WTC11 (cell line): ENCODE measurements at regions not wholly inside any gene's neighbourhood (a gene's known extent, or its start where the extent isn't known, plus 50 kb on each side); places are given as distances from the start of the nearest gene placed in this dataset.

Experiments used
- ATAC-seq: fragments of 200-7000 bp; cut with Tn5 transposase; 2 replicates; pipeline ENCODE4 v1.10.0; 2021; ENCODE audit warnings: mild to moderate bottlenecking, moderate library complexity
- CTCF ChIA-PET: fragments of 300-600 bp; sonication (Branson Sonifier 250); formaldehyde crosslinking; loops from one replicate; lab custom pipeline; 2021; ENCODE audit warnings: antibody characterized with exemption; lab: Charles Lee
- POLR2A ChIA-PET: fragments of 350-600 bp; sonication (Branson Sonifier 250); formaldehyde crosslinking; loops from one replicate; lab custom pipeline; 2021; ENCODE audit warnings: antibody characterized with exemption; lab: Charles Lee
- DNase-seq: peaks from one replicate; pipeline ENCODE4 v3.0.0; 2021; ENCODE audit warnings: low spot score
- H3K27ac Mint-ChIP-seq: 2 replicates; pipeline ENCODE4 v1.8.0; 2021; ENCODE audit warnings: mixed read lengths
- H3K27me3 Mint-ChIP-seq: 2 replicates; pipeline ENCODE4 v1.8.0; 2021; ENCODE audit warnings: low read depth, mild to moderate bottlenecking, moderate library complexity, mixed read lengths
- H3K36me3 Mint-ChIP-seq: 2 replicates; pipeline ENCODE4 v1.8.0; 2021; ENCODE audit warnings: mixed read lengths
- H3K4me1 Mint-ChIP-seq: 2 replicates; pipeline ENCODE4 v1.8.0; 2022; ENCODE audit warnings: mixed read lengths
- H3K4me3 Mint-ChIP-seq: 2 replicates; pipeline ENCODE4 v1.8.0; 2021; ENCODE audit warnings: mild to moderate bottlenecking, moderate library complexity, mixed read lengths
- H3K9me3 Mint-ChIP-seq: 2 replicates; pipeline ENCODE4 v1.8.0; 2021; ENCODE audit warnings: mixed read lengths
- ARID4B ChIP-seq: sonication (generic); formaldehyde crosslinking; IDR thresholded peaks from 2 replicates; pipeline ENCODE4 v1.8.0; 2023; ENCODE audit warnings: missing genetic modification reagents, mild to moderate bottlenecking, borderline replicate concordance
- CBFB ChIP-seq: sonication (generic); formaldehyde crosslinking; IDR thresholded peaks from 2 replicates; pipeline ENCODE4 v1.8.1; 2022; ENCODE audit warnings: mild to moderate bottlenecking, low read depth, missing genetic modification reagents
- CREM ChIP-seq: sonication (generic); formaldehyde crosslinking; IDR thresholded peaks from 2 replicates; pipeline ENCODE4 v1.8.1; 2022; ENCODE audit warnings: mild to moderate bottlenecking, missing genetic modification reagents, moderate library complexity
- E2F4 ChIP-seq: sonication (generic); formaldehyde crosslinking; IDR thresholded peaks from 2 replicates; pipeline ENCODE4 v1.8.1; 2022; ENCODE audit warnings: low read depth, mild to moderate bottlenecking, moderate library complexity, missing genetic modification reagents, borderline replicate concordance
- EMX1 ChIP-seq: fragments of 250-450 bp; sonication (Bioruptor Pico); IDR thresholded peaks from 2 replicates; pipeline ENCODE4 v1.8.0; 2021; ENCODE audit warnings: mild to moderate bottlenecking
- ESRRA ChIP-seq: sonication (generic); formaldehyde crosslinking; IDR thresholded peaks from 2 replicates; pipeline ENCODE4 v1.8.1; 2022; ENCODE audit warnings: mild to moderate bottlenecking, missing genetic modification reagents, borderline replicate concordance
- ETV6 ChIP-seq: sonication (generic); formaldehyde crosslinking; IDR thresholded peaks from 2 replicates; pipeline ENCODE4 v1.8.1; 2022; ENCODE audit warnings: mild to moderate bottlenecking, missing genetic modification reagents
- GRHL2 ChIP-seq: fragments of 250-450 bp; sonication (Bioruptor Pico); IDR thresholded peaks from 2 replicates; pipeline ENCODE4 v1.8.0; 2022; ENCODE audit warnings: mild to moderate bottlenecking, moderate library complexity; ENCODE audit not compliant: insufficient replicate concordance, severe bottlenecking
- KAT7 ChIP-seq: sonication (generic); formaldehyde crosslinking; IDR thresholded peaks from 2 replicates; pipeline ENCODE4 v1.8.1; 2023; ENCODE audit warnings: missing genetic modification reagents, mild to moderate bottlenecking, borderline replicate concordance
- MXD4 ChIP-seq: fragments of 250-450 bp; sonication (Bioruptor Pico); IDR thresholded peaks from 2 replicates; pipeline ENCODE4 v1.8.0; 2021; ENCODE audit warnings: mild to moderate bottlenecking, moderate library complexity, borderline replicate concordance
- MYBL2 ChIP-seq: sonication (generic); formaldehyde crosslinking; IDR thresholded peaks from 2 replicates; pipeline ENCODE4 v1.8.1; 2023; ENCODE audit warnings: mild to moderate bottlenecking, moderate library complexity, missing genetic modification reagents
- NFATC4 ChIP-seq: fragments of 250-450 bp; sonication (Bioruptor Pico); IDR thresholded peaks from 2 replicates; pipeline ENCODE4 v1.9.0; 2021; ENCODE audit warnings: mild to moderate bottlenecking
- NFYB ChIP-seq: sonication (generic); formaldehyde crosslinking; conservative IDR thresholded peaks from 2 replicates; pipeline ENCODE4 v1.8.0; 2022; ENCODE audit warnings: low read depth, missing genetic modification reagents
- NR3C1 ChIP-seq: sonication (generic); formaldehyde crosslinking; conservative IDR thresholded peaks from 2 replicates; pipeline ENCODE4 v1.8.1; 2023; ENCODE audit warnings: low read depth, mild to moderate bottlenecking, missing genetic modification reagents
- PREB ChIP-seq: sonication (generic); formaldehyde crosslinking; IDR thresholded peaks from 2 replicates; pipeline ENCODE4 v1.8.1; 2022; ENCODE audit warnings: mild to moderate bottlenecking, missing genetic modification reagents, moderate library complexity, borderline replicate concordance
- SOX15 ChIP-seq: fragments of 250-450 bp; sonication (Bioruptor Pico); IDR thresholded peaks from 2 replicates; pipeline ENCODE4 v1.9.0; 2021; ENCODE audit warnings: mild to moderate bottlenecking
- SP1 ChIP-seq: sonication (generic); formaldehyde crosslinking; conservative IDR thresholded peaks from 2 replicates; pipeline ENCODE4 v1.8.1; 2022; ENCODE audit warnings: missing genetic modification reagents
- TCF7 ChIP-seq: sonication (generic); formaldehyde crosslinking; IDR thresholded peaks from 2 replicates; pipeline ENCODE4 v1.8.0; 2022; ENCODE audit warnings: mild to moderate bottlenecking, low read depth, missing genetic modification reagents, moderate library complexity
- TEAD4 ChIP-seq: sonication (generic); formaldehyde crosslinking; IDR thresholded peaks from 2 replicates; pipeline ENCODE4 v1.8.0; 2022; ENCODE audit warnings: mild to moderate bottlenecking, missing genetic modification reagents
- ZNF138 ChIP-seq: sonication (generic); formaldehyde crosslinking; conservative IDR thresholded peaks from 2 replicates; pipeline ENCODE4 v1.8.1; 2022; ENCODE audit warnings: mild to moderate bottlenecking, moderate library complexity, missing genetic modification reagents
- ZNF232 ChIP-seq: sonication (generic); formaldehyde crosslinking; IDR thresholded peaks from 2 replicates; pipeline ENCODE4 v1.8.0; 2022; ENCODE audit warnings: mild to moderate bottlenecking, missing genetic modification reagents
- ZNF671 ChIP-seq: fragments of 250-450 bp; sonication (Bioruptor Pico); IDR thresholded peaks from 2 replicates; pipeline ENCODE4 v1.8.0; 2021; ENCODE audit warnings: mild to moderate bottlenecking
- TF ChIP-seq, protein P1 (sequence below): sonication (generic); formaldehyde crosslinking; IDR thresholded peaks from 2 replicates; pipeline ENCODE4 v1.8.0; 2023; ENCODE audit warnings: mild to moderate bottlenecking, missing genetic modification reagents
- TF ChIP-seq, protein P2 (sequence below): sonication (generic); formaldehyde crosslinking; IDR thresholded peaks from 2 replicates; pipeline ENCODE4 v1.8.1; 2022; ENCODE audit warnings: low read depth, missing genetic modification reagents, borderline replicate concordance
- TF ChIP-seq, protein P3 (sequence below): fragments of 250-450 bp; sonication (Bioruptor Pico); IDR thresholded peaks from 2 replicates; pipeline ENCODE4 v1.8.0; 2021; ENCODE audit warnings: mild to moderate bottlenecking

DNA sequence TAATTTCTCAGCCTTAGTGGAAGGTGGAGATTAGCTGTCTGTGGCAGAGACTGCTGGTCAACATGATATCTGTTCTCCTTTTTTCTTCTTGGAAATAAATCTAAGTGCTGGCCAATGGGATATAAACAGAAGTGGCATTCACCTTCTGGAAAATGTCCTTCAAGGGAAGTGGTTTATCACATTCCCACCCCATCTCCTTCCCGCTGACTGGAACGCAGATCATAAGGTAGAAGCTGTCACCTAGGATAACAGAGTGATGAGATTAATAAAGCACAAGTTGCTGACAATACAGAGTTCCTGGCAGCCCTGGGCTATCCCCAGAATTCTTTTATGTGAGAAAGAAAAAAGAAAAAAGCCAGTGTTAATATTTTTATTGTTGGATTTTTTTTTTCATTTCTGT is 109.7 kb upstream of the OSMR start:
- POLR2A ChIA-PET = no interaction called here
- TF ChIP-seq CREM (CRISPR knock-in tag) (no peak), E2F4 (CRISPR knock-in tag) (no peak), NFATC4 (CRISPR knock-in tag) (no peak), ZNF232 (CRISPR knock-in tag) (no peak), ARID4B (CRISPR knock-in tag) (no peak), SOX15 (CRISPR knock-in tag) (no peak), TCF7 (CRISPR knock-in tag) (no peak), KAT7 (CRISPR knock-in tag) (no peak), NR3C1 (no peak), SP1 (CRISPR knock-in tag) (no peak), ETV6 (CRISPR knock-in tag) (no peak)
- H3K4me1 Mint-ChIP-seq = peaks cover 6% of the 10 kb centered on the region

GRCh38 chr5:38737976-38738375 is 107.8 kb upstream of the OSMR start:
- DNase-seq (no peak), ATAC-seq (no peak)
- CTCF ChIA-PET = no interaction called here
- H3K27ac Mint-ChIP-seq = no peak overlapping the region
- H3K36me3 Mint-ChIP-seq = peaks cover 6% of the 10 kb centered on the region
- peaks cover 21% of the 10 kb centered on the region for H3K9me3 Mint-ChIP-seq
- POLR2A ChIA-PET = no interaction called here
- no peaks in the 10 kb centered on the region for H3K27me3 Mint-ChIP-seq
- H3K4me3 Mint-ChIP-seq = no peak overlapping the region
- H3K4me1 Mint-ChIP-seq = peaks cover 6% of the 10 kb centered on the region
- TF ChIP-seq GRHL2 (CRISPR knock-in tag) = no peak
- TF ChIP-seq, protein P1, sequence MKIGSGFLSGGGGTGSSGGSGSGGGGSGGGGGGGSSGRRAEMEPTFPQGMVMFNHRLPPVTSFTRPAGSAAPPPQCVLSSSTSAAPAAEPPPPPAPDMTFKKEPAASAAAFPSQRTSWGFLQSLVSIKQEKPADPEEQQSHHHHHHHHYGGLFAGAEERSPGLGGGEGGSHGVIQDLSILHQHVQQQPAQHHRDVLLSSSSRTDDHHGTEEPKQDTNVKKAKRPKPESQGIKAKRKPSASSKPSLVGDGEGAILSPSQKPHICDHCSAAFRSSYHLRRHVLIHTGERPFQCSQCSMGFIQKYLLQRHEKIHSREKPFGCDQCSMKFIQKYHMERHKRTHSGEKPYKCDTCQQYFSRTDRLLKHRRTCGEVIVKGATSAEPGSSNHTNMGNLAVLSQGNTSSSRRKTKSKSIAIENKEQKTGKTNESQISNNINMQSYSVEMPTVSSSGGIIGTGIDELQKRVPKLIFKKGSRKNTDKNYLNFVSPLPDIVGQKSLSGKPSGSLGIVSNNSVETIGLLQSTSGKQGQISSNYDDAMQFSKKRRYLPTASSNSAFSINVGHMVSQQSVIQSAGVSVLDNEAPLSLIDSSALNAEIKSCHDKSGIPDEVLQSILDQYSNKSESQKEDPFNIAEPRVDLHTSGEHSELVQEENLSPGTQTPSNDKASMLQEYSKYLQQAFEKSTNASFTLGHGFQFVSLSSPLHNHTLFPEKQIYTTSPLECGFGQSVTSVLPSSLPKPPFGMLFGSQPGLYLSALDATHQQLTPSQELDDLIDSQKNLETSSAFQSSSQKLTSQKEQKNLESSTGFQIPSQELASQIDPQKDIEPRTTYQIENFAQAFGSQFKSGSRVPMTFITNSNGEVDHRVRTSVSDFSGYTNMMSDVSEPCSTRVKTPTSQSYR (CRISPR knock-in tag) = no peak
- no peak for TF ChIP-seq KAT7 (CRISPR knock-in tag)
- TF ChIP-seq, protein P2, sequence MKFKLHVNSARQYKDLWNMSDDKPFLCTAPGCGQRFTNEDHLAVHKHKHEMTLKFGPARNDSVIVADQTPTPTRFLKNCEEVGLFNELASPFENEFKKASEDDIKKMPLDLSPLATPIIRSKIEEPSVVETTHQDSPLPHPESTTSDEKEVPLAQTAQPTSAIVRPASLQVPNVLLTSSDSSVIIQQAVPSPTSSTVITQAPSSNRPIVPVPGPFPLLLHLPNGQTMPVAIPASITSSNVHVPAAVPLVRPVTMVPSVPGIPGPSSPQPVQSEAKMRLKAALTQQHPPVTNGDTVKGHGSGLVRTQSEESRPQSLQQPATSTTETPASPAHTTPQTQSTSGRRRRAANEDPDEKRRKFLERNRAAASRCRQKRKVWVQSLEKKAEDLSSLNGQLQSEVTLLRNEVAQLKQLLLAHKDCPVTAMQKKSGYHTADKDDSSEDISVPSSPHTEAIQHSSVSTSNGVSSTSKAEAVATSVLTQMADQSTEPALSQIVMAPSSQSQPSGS (CRISPR knock-in tag) = no peak
- no peak for TF ChIP-seq ZNF138 (CRISPR knock-in tag)
- TF ChIP-seq TEAD4 (CRISPR knock-in tag) = no peak
- no peak for TF ChIP-seq EMX1 (CRISPR knock-in tag)
- no peak for TF ChIP-seq ZNF671 (CRISPR knock-in tag)
- TF ChIP-seq NFYB (CRISPR knock-in tag) = no peak
- no peak for TF ChIP-seq CBFB (CRISPR knock-in tag)
- TF ChIP-seq NFATC4 (CRISPR knock-in tag) = no peak
- TF ChIP-seq ESRRA (CRISPR knock-in tag) = no peak
- TF ChIP-seq ZNF232 (CRISPR knock-in tag) = no peak
- TF ChIP-seq, protein P3, sequence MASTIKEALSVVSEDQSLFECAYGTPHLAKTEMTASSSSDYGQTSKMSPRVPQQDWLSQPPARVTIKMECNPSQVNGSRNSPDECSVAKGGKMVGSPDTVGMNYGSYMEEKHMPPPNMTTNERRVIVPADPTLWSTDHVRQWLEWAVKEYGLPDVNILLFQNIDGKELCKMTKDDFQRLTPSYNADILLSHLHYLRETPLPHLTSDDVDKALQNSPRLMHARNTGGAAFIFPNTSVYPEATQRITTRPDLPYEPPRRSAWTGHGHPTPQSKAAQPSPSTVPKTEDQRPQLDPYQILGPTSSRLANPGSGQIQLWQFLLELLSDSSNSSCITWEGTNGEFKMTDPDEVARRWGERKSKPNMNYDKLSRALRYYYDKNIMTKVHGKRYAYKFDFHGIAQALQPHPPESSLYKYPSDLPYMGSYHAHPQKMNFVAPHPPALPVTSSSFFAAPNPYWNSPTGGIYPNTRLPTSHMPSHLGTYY = no peak
- no peak for TF ChIP-seq PREB (CRISPR knock-in tag)
- TF ChIP-seq MXD4 (CRISPR knock-in tag) = no peak
- TF ChIP-seq MYBL2 (CRISPR knock-in tag) = no peak

More for the DNA sequence above, 109.7 kb upstream of the OSMR start:
- ATAC-seq = no peak
- Mint-ChIP-seq H3K27me3 (no peaks in the 10 kb centered on the region), H3K4me3 (no peak overlapping the region), H3K36me3 (no peaks in the 10 kb centered on the region), H3K27ac (no peak overlapping the region), H3K9me3 (peaks cover 12% of the 10 kb centered on the region)
- DNase-seq = no peak
- CTCF ChIA-PET = interaction anchor here (1.2 to 1.8 kb wide), 3 partner anchors 73 to 315 kb away, joined by 3 to 8 read pairs (median 6); no protein-coding TSS in a partner anchor
